ENCODE measurements at regions not wholly inside any gene's neighbourhood (a gene's known extent, or its start where the extent isn't known, plus 50 kb on each side); places are given as distances from the start of the nearest gene placed in this dataset.

DNA sequence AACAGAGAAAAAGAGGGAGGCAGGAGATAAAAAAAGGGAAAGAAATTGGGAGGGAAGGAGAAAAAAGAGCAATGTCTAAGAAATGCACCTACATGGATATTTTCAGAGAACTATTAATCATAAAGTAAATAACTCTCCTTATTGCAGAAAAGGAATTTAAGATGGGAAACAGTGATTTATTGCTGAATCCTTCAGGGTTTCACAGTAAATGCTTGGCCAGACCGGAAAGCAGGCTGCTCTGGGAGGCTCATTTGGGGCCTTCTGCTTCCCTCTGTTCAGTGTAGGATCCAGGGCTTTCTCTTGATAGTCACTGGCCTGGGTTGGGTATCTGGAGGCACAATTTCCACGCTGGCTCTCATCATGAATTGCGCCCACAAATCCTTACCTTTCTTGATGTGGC lies 324.3 kb upstream of the SORL1-AS1 start:
- no peak for TF ChIP-seq POLR2A (IDR thresholded peaks at IDR 0.05)
- no peak for TF ChIP-seq CTCF (IDR thresholded peaks at IDR 0.05)
